Activated T-cell treated with anti-CD3 and anti-CD28 coated beads for 4 hours (primary cell): ENCODE measurements at regions not wholly inside any gene's neighbourhood (a gene's known extent, or its start where the extent isn't known, plus 50 kb on each side); places are given as distances from the start of the nearest gene placed in this dataset.

Source experiments
- DNase-seq: peaks from one replicate; pipeline ENCODE4 v3.0.0-alpha.2; 2020

- DNase-seq: no peak
These were observed 51.3 kb upstream of the LRRN2 start for GRCh38 chr1:204736836-204737235.

- no peak for DNase-seq
These were observed 53.0 kb upstream of the LRRN2 start for GRCh38 chr1:204738506-204738905.

- no peak for DNase-seq
These were observed 54.8 kb upstream of the LRRN2 start for GRCh38 chr1:204740354-204740753.

GRCh38 chr1:204741440-204741839 is 55.9 kb upstream of the LRRN2 start:
- DNase-seq: no peak

- no peak for DNase-seq
These were observed 57.2 kb upstream of the LRRN2 start for GRCh38 chr1:204742676-204743251.

- DNase-seq: no peak
These were observed 58.7 kb upstream of the LRRN2 start for GRCh38 chr1:204744107-204744779.

- DNase-seq: peak; percentile 39
These were observed 61.4 kb upstream of the LRRN2 start for GRCh38 chr1:204746838-204747442.

- DNase-seq: no peak
These were observed 65.9 kb upstream of the LRRN2 start for GRCh38 chr1:204751480-204751879.

GRCh38 chr1:204751883-204752687 is 66.5 kb upstream of the LRRN2 start:
- no peak for DNase-seq

- DNase-seq: no peak
These were observed 67.1 kb upstream of the LRRN2 start for GRCh38 chr1:204752688-204753040.

- DNase-seq: no peak
These were observed 69.3 kb upstream of the LRRN2 start for GRCh38 chr1:204754821-204755220.

GRCh38 chr1:204756349-204756748 is 70.8 kb upstream of the LRRN2 start:
- no peak for DNase-seq

- no peak for DNase-seq
These were observed 71.3 kb upstream of the LRRN2 start for GRCh38 chr1:204756811-204757210.

- DNase-seq: no peak
These were observed 73.1 kb upstream of the LRRN2 start for GRCh38 chr1:204758601-204759000.

- DNase-seq: no peak
These were observed 74.8 kb upstream of the LRRN2 start for GRCh38 chr1:204760350-204760749.

GRCh38 chr1:204760757-204761156 is 75.2 kb upstream of the LRRN2 start:
- DNase-seq: no peak

GRCh38 chr1:204763773-204764427 is 78.4 kb upstream of the LRRN2 start:
- DNase-seq: peak; percentile 51

GRCh38 chr1:204769997-204770396 is 84.5 kb upstream of the LRRN2 start:
- DNase-seq: no peak

- no peak for DNase-seq
These were observed 85.8 kb upstream of the LRRN2 start for GRCh38 chr1:204771358-204771757.

GRCh38 chr1:204773246-204773645 is 87.7 kb upstream of the LRRN2 start:
- DNase-seq: no peak

- DNase-seq: no peak
These were observed 90.0 kb upstream of the LRRN2 start for GRCh38 chr1:204775546-204775945.

- DNase-seq: no peak
These were observed 92.1 kb upstream of the LRRN2 start for GRCh38 chr1:204777591-204777990.

GRCh38 chr1:204780630-204781029 is 90.0 kb upstream of the NFASC start:
- DNase-seq: no peak
